ENCODE measurements at regions not wholly inside any gene's neighbourhood (a gene's known extent, or its start where the extent isn't known, plus 50 kb on each side); places are given as distances from the start of the nearest gene placed in this dataset.

GRCh38 chr3:72001758-72002157 is 216.8 kb upstream of the PROK2 start:
- no peaks in the 10 kb centered on the region for H3K9me3 ChIP-seq
- DNase-seq = no peak
- no peaks in the 10 kb centered on the region for H3K4me1 ChIP-seq
- ATAC-seq = no peak
- no peaks in the 10 kb centered on the region for H3K36me3 ChIP-seq
- no peak overlapping the region for H3K27ac ChIP-seq
- TF ChIP-seq CTCF (IDR thresholded peaks at IDR 0.05) = no peak
- intact Hi-C loops (cut with DNase I) = no loop called here
- H3K4me3 ChIP-seq = no peak overlapping the region
- no peaks in the 10 kb centered on the region for H3K27me3 ChIP-seq (ENCODE audit: low read depth)

GRCh38 chr3:71998995-71999673 is 214.2 kb upstream of the PROK2 start:
- no peaks in the 10 kb centered on the region for H3K4me1 ChIP-seq
- intact Hi-C loops (cut with DNase I) = no loop called here
- no peaks in the 10 kb centered on the region for H3K27me3 ChIP-seq (ENCODE audit: low read depth)
- H3K36me3 ChIP-seq = no peaks in the 10 kb centered on the region
- no peak for ATAC-seq
- no peak for TF ChIP-seq CTCF (IDR thresholded peaks at IDR 0.05)
- H3K9me3 ChIP-seq = no peaks in the 10 kb centered on the region
- H3K27ac ChIP-seq = no peak overlapping the region
- DNase-seq = no peak
- no peak overlapping the region for H3K4me3 ChIP-seq

DNA sequence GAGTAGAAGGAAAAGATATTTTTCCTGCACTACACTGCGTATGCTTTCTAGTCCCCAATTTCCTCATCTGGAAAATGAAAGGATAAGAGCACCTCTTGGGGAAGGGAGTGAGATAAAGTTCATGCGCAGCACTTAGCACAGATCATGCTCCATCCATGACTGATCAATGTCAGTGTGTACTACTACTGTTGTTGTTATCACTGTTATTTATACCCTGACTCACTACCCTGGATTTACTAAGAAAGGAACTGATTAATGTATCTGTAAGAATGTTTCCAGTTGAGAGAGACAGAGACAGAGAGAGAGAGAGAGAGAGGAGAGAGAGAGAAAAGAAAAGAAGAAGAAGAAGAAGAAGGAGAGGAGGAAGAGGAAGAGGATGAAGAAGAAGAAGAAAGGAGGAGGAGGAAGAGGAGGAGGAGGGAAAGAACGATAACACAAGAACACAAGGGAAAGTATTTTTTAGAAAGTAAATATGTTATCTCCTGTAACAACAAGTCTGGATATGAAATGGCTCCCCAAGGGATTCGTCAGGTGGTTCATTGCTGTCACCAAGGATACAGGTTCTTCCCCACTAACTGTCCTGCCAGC is 212.2 kb upstream of the PROK2 start:
- ATAC-seq = no peak
- no peaks in the 10 kb centered on the region for H3K27me3 ChIP-seq (ENCODE audit: low read depth)
- intact Hi-C loops (cut with DNase I) = no loop called here
- no peaks in the 10 kb centered on the region for H3K4me1 ChIP-seq
- no peak for DNase-seq
- no peak overlapping the region for H3K27ac ChIP-seq
- no peaks in the 10 kb centered on the region for H3K9me3 ChIP-seq
- TF ChIP-seq CTCF (IDR thresholded peaks at IDR 0.05) = no peak
- no peak overlapping the region for H3K4me3 ChIP-seq
- no peaks in the 10 kb centered on the region for H3K36me3 ChIP-seq

- H3K4me3 ChIP-seq = no peak overlapping the region
- DNase-seq (no peak), ATAC-seq (no peak)
- no peaks in the 10 kb centered on the region for H3K4me1 ChIP-seq
- intact Hi-C loops (cut with DNase I) = no loop called here
- H3K27me3 ChIP-seq (ENCODE audit: low read depth) = no peaks in the 10 kb centered on the region
- no peaks in the 10 kb centered on the region for H3K9me3 ChIP-seq
- TF ChIP-seq CTCF (IDR thresholded peaks at IDR 0.05) = no peak
- no peak overlapping the region for H3K27ac ChIP-seq
- H3K36me3 ChIP-seq = no peaks in the 10 kb centered on the region
Observed at GRCh38 chr3:71994906-71995305, 210.0 kb upstream of the PROK2 start.

- ATAC-seq (peak in 1 of 2 donors; percentile 51), DNase-seq (no peak)
- no peaks in the 10 kb centered on the region for H3K36me3 ChIP-seq
- no peaks in the 10 kb centered on the region for H3K27me3 ChIP-seq (ENCODE audit: low read depth)
- H3K9me3 ChIP-seq = no peaks in the 10 kb centered on the region
- intact Hi-C loops (cut with DNase I) = no loop called here
- H3K4me1 ChIP-seq = no peaks in the 10 kb centered on the region
- H3K4me3 ChIP-seq = no peak overlapping the region
- no peak overlapping the region for H3K27ac ChIP-seq
- TF ChIP-seq CTCF (IDR thresholded peaks at IDR 0.05) = no peak
Observed at GRCh38 chr3:71994203-71994602, 209.3 kb upstream of the PROK2 start.
